ENCODE measurements at regions not wholly inside any gene's neighbourhood (a gene's known extent, or its start where the extent isn't known, plus 50 kb on each side); places are given as distances from the start of the nearest gene placed in this dataset.

GRCh38 chr6:154925130-154925529 lies 70.0 kb upstream of the TIAM2 start:
- in situ Hi-C loops (cut with MboI) (no loop called here), intact Hi-C loops (cut with micrococcal nuclease) (loop anchor here (5.0 kb wide), 2 partner anchors 58 to 322 kb away; no protein-coding TSS in a partner anchor)
- no peak overlapping the region for H3K4me2 ChIP-seq (ENCODE audit: insufficient read depth, low read length)
- H3K9me3 ChIP-seq (replicated peaks; ENCODE audit: control insufficient read depth, insufficient read depth, low read depth, low read length), result no peaks in the 10 kb centered on the region
- H3K9ac ChIP-seq (ENCODE audit: insufficient read depth in 1 of 2, low read depth in 2 of 2, low read length in 2 of 2), result no peak overlapping the region
- H2AFZ ChIP-seq (ENCODE audit: low read depth, low read length), result no peak overlapping the region
- POLR2A ChIA-PET, result interaction anchor here (1.1 kb wide), 1 partner anchor 9 kb away, joined by 4 read pairs; no protein-coding TSS in a partner anchor
- CTCF ChIA-PET (ENCODE audit: low intra/inter-chr PET ratio), result no interaction called here
- FAIRE-seq (no peak), DNase-seq (ENCODE audit: extremely low read depth in 1 of 4, low spot score in 3 of 4) (no peak), ATAC-seq (no peak)
- no peaks in the 10 kb centered on the region for H3K4me1 ChIP-seq (replicated peaks in 1 of 2; ENCODE audit: control insufficient read depth in 2 of 2, insufficient read depth in 2 of 2, low read length in 2 of 2)
- no peaks in the 10 kb centered on the region for H3K79me2 ChIP-seq (ENCODE audit: control insufficient read depth, insufficient read depth, low read length)
- peaks cover 0 to 6% of the 10 kb centered on the region in 2 experiments; a peak in 1 of 5 replicates for H3K27me3 ChIP-seq (ENCODE audit: control insufficient read depth in 2 of 2, insufficient read depth in 2 of 2, low read length in 2 of 2)
- H3K9me1 ChIP-seq (ENCODE audit: control insufficient read depth, insufficient read depth, low read length), result no peaks in the 10 kb centered on the region
- no peak overlapping the region for H3K4me3 ChIP-seq
- H3K27ac ChIP-seq (ENCODE audit: extremely low read depth, low read depth, low read length), result no peak overlapping the region
- TF ChIP-seq BRF1 (IDR thresholded peaks at IDR 0.05; ENCODE audit: borderline replicate concordance, extremely low read depth, insufficient read length) (no peak), SIRT6 (IDR thresholded peaks at IDR 0.05; ENCODE audit: low read depth, low read length) (no peak), CREM (IDR thresholded peaks at IDR 0.05; ENCODE audit: low read depth) (no peak), CHD7 (IDR thresholded peaks at IDR 0.05; ENCODE audit: low read depth, low read length) (no peak), NELFE (IDR thresholded peaks at IDR 0.05; ENCODE audit: insufficient read depth, insufficient read length) (no peak), TAF15 (IDR thresholded peaks at IDR 0.05; ENCODE audit: low read depth, low read length) (no peak), SNIP1 (IDR thresholded peaks at IDR 0.05; ENCODE audit: low read depth) (no peak), MECOM (CRISPR knock-in tag; IDR thresholded peaks at IDR 0.05) (no peak), CHD1 (IDR thresholded peaks at IDR 0.05; ENCODE audit: low read length) (no peak), ZBED1 (IDR thresholded peaks at IDR 0.05) (no peak), KDM2B (CRISPR knock-in tag; IDR thresholded peaks at IDR 0.05) (no peak), FOXJ3 (CRISPR knock-in tag; IDR thresholded peaks at IDR 0.05) (no peak), MEF2A (IDR thresholded peaks at IDR 0.05; ENCODE audit: control insufficient read depth, low read depth, low read length) (no peak), CBX5 (IDR thresholded peaks at IDR 0.05; ENCODE audit: borderline replicate concordance, low read depth) (no peak), PHB (CRISPR knock-in tag; IDR thresholded peaks at IDR 0.05) (no peak)
- 0 out of 2 replicates have a peak, but pooled peaks cover 7% of the 10 kb centered on the region for H4K20me1 ChIP-seq (replicated peaks; ENCODE audit: control insufficient read depth, insufficient read depth, low read length)
- BruUV-seq (replicated peaks), result no TSS peak
- 8% methylated on average over 8 of the region's 8 CpGs for WGBS (ENCODE audit: insufficient coverage, low coverage, missing lambda C conversion rate)
- H3K36me3 ChIP-seq (ENCODE audit: control insufficient read depth, insufficient read depth, low read length), result no peaks in the 10 kb centered on the region

All from K562 (cell line).